GM12873 (cell line): ENCODE measurements at regions not wholly inside any gene's neighbourhood (a gene's known extent, or its start where the extent isn't known, plus 50 kb on each side); places are given as distances from the start of the nearest gene placed in this dataset.

Experiments
- CTCF ChIP-seq: IDR thresholded peaks from 2 replicates; pipeline ENCODE4 v1.5.1; 2012; ENCODE audit warnings: low read depth, mild to moderate bottlenecking, moderate library complexity, low read length, control low read depth; ENCODE audit not compliant: insufficient read depth; ENCODE audit errors: missing control alignments

DNA sequence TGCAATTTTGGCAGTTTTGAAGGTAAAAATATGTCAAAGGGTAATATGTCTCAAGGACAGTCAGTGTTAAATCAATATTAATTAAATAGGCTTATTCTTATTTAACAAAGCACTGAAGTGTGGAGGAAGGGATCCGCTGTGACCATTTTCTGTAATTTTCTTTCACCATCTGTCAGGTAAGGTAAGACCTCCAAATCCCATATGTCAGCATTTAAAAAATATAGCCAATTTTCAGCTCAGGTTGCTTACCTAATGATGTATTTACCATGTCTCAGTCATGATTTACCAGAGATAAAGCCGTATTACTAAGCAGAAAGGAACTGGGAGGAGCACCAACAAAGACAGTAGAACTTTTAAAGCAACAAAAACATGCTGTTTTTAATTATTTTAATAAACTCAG is 683.9 kb downstream of the CCSER2 start:
- TF ChIP-seq CTCF, result no peak

DNA sequence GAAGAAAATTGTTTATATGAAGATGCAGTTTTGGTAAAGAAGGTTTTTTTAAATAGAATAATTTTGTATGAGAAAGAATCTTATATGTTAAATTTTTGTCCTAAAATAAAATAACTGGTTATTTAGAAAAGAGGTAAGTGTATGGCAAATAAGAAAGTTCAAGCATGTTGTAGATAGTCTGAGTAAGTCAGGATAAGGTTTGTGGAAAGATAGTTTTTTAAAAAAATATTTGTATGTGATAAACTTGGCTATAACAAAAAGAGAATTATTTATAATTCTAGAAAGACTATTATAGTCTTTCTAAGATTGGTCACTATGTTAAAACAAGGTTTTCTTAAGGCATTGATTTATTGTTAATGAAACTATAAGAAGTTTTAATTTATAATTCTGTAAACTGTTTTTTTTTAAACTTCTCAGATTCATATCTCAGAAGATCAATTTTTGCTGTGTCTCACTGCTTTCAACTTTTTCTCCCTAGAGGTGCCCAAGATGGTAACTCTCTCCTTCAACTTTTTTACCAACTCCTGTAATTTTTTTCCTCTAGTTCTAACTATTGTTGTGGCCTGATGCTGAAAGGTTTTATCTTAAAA is 698.6 kb downstream of the CCSER2 start:
- TF ChIP-seq CTCF, result no peak

DNA sequence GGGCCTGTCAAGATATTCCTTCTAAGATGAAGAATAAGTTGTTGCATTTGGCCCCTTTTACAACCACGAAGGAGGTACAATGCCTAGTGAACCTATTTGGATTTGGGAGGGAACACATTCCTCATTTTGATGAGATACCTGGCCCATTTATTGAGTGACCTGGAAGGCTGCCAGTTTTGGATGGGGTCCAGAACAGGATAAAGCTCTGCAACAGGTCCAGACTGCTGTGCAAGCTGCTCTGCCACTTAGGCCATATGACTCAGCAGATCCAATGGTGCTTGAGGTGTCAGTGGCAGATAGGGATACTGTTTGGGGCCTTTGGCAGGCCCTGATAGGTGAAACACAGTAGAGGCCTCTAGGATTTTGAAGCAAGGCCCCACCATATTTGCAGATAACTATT is 704.6 kb downstream of the CCSER2 start:
- no peak for TF ChIP-seq CTCF

DNA sequence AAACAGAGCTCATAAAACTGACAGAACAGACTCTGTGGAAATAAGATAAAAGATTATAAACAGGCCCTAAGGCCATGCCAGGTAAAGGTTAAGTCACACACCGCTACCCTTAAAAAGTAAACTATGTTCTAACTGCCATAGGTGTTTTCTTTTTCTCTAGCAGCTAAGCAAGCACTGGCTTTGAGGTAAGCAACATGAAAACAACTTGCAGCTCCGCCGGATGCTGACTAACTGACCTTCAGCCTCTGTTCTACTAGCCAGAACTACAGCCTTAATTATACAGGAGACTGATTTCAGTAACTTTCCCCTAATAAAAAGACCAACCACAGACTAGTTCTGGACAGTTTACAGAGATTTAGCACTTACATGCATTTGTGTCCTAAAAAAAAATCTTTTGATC is 708.3 kb downstream of the CCSER2 start:
- TF ChIP-seq CTCF, result no peak

DNA sequence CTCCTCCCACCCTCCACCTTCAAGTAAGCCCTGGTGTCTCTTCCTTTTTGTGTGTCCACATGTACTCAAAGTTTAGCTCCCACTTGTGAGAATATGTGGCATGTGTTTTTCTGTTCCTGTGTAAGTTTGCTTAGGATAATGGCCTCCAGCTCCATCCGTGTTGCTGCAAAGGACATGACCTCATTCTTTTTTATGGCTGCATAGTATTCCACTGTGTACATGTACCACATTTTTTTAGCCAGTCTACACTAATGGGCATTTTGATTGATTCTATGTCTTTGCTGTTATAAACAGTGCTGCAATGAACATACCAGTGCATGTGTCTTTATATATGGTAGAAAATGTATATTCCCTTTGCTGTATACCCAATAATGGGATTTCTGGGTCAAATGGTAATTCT is 710.9 kb downstream of the CCSER2 start:
- TF ChIP-seq CTCF, result no peak

DNA sequence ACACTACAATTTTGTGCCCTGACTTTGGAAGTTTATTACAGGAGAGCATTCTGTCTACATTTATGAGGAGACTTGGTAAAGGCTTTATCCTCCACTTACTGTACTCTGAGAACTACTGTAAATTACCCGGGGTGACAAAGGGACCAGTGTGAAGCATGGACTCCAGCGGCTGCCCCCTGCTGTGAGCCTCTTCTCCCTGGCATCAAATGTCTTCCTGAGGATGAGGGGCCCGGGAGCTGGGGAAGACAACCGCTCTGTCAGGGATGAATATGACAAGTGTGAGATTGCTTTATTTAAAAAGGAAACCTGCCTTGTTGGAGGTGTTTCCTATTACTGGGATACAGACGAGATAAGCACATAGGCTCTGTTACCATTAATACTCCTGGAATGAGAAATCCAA is 714.8 kb downstream of the CCSER2 start:
- TF ChIP-seq CTCF, result no peak

DNA sequence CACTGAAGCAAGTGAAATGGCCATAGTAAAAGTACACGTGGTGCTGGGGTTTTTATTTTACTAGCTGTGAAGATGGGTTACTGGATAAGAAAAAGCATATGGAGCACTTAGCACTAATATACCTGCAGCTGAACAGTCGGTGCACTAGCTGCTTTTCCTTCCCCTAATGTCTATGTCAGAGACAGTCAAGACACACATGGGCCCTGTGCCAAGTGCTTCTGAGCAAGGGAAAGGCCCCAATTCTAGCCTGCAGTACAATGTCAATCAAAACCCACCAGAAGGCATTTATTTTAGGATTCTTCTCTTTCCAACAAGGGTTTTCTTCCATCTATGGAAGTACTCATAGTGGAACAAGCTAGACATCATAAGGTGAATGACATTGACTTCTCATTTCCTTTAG is 716.7 kb downstream of the CCSER2 start:
- no peak for TF ChIP-seq CTCF
